ENCODE measurements at regions not wholly inside any gene's neighbourhood (a gene's known extent, or its start where the extent isn't known, plus 50 kb on each side); places are given as distances from the start of the nearest gene placed in this dataset.

DNA sequence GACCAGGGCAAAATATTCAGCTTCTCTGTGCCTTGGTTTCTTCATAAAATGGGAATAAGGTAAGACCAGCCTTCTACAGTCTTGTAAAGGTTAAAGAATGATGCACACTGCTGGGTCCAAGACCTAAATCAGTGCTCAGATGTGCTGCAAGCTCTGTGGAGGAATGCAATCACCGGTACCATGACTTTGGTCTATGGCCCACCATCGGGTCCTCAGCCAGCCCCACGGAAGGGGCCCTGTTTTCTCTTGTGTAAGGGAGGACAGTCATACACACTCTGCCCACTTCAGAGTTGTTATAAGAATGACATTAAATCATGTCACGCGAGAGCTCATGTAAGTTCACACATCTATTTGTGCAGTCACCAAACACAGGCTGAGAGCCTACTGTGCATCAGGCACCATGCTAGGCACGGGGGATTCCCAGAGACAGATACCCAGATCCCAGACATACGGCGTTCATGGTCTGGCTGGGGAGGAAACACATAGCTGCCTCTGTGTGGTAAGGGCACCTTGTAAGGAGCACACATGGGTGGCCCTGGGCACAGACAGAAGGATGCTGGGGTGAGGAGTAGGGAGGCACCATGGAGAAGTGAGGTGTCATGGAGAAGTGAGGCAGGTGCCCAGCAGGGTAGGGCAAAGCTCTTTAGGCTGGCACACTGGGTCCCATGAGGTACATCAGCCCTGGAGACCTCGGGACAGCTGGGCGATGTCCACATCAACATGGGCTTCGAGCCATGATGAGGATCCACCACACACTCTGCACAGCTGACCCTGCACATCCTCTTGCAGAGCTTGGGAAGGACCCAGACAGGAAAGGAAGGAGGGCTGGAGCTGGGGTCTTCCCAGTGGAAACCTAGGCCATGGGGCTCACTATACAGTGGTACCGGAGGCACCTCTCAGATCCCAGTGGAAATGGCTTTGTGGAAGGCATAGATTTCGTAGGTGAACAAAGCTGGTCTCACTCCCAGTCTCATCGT, 190.4 kb upstream of the DIO3 start:
- DNase-seq (ENCODE audit: low read depth in 4 of 4, low spot score in 2 of 4), result no peak

DNA sequence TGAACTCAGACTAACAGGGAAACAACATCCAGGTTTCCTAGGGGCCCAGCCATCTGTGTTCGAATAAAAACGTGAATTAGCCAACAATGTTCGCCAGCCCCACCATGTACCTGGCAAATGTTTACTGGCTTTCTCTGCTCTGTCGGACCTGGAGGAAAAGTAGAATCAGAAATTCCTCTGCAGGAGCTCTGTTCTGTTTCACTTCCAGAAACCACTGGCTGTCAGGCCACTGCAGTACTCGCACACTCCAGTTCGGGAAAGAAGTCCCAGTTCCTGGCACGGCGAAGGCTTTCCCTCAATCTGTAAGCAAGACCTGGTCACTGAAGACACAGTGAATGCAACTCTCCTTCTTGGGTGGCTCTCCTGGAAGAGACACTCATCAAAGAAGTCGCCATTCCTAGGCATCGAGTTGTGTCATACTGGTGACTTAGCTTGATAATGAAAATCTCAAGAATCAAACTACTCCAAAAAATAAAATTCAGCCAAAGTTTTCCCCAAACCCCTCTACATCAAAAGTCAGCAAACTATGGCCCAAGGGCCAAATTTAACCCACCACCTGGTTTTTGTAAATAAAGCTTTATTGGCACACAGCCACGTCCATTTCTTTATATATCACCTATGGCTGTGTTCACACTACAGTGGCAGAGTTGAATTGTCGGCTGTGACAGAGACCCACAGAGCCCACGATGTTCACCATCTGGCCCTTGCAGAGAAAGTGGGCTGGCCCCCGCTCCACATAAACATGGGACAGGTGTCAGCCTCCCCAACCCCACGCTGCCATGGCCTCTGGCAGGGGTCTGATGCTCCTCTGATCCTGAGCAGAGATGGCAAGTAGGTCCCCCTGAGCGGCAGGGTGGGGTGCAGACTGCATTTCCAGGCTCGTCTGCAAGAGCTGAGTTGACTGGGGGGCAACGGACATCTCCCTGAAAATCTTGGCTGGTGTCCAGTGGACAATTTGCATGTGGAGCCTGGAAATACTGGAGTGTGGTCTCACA, 189.2 kb upstream of the DIO3 start:
- no peak for DNase-seq (ENCODE audit: low read depth in 4 of 4, low spot score in 2 of 4)

DNA sequence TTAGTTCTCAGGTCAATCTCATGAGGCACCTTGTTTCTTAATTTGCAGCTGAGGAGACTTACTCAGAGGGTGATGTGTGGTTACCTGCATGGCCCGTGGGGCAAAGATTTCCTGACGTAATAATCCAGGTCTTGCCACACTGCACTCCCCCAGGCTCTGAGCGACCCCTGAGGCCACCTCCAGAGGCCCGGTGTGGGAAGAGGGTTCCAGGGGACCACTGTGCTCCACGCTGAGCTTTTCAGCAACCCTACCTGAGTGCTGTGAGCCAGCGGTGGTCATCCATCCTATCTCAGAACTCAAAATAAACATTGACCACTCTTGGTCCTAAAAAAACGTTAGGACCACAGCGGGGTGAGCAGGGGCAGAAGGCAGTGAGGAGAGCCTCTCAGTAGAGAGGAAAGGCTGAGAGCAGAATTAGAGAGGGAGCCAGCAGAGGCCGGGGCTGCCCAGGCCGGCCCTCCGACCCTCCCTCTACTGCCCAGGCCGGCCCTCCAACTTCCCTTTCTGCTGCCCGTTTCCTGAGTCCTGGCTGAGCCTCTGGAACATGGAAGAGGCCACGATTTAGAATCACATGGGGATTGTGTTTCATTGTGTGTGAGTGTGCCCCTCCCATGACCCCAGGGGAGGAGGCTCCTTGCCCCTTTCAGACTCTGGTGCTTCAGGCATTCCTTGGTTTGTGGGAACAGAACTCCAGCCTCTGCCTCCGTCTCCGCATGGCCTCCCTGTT, 188.2 kb upstream of the DIO3 start:
- no peak for DNase-seq (ENCODE audit: low read depth in 4 of 4, low spot score in 2 of 4)

DNA sequence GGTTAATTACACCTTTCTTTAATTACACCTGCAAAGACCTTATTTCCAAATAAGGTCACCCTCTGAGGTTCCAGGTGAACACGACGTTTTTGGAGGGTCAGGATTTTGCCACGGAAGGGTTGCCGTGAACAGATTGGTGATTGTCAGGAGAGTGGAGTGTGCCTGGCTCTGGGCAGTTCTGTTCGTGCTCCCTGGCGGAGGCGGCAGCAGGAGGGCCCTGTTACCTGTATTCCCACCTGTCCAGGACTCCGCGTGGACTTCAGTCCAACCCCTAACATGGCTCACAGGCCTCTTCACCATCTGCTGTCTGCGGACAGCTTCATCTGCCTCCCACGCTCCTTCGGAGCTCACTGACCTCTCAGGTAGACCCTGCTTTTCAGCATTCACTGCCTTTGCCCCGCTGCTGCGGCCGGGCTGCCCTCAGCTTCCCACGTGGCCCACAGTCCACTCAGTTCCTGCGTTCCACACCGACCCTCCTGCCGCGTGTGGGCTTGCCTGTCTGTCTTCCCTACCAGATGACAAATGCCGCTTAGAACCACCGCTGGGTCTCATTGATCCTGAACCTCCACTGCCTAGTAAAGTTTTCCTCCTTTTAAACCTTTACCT, 187.5 kb upstream of the DIO3 start:
- no peak for DNase-seq (ENCODE audit: low read depth in 4 of 4, low spot score in 2 of 4)

DNA sequence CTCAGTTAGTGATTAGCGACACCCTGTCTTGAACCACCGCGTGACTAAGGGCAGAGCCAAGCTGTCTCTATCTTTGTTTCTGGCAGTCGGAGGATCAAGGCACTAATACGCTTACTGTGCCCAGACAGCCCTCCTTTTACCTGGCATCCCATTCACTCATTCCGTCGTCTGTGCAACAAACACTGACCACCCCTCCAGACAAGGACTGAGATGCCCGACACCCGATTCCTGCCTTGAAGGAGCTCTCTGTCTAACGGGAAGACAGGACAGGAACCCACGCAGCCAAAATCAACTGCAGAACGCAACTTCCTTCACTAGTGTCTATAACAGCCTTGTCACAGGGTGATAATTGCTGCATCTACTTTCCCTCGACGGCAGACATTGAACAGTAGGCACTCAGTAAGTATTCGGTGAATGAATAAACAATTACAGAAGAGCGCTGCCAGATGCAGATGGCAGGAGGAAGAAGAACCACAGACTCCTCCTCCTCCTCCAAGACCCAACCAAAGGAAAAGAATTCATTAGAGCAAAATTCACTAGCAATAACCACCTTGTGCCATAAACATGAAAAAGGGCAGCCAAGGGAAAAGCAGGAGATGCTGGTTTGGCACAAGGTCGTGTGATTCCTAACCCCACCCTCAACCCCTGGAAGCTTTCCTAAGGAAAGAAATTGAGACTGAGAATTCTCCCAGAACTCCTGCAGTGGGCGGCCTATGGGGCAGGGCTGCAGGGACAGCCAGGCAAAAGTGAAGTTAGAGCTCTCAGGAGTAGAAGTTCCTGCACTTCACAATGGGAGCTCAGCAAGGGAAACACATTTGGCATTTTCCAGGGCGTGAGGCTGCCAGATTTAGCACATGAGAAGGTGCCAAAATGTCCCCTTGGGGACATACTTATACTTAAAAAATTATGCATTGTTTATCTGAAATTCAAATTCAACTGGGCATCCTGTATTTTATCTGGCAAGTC, 186.6 kb upstream of the DIO3 start:
- no peak for DNase-seq (ENCODE audit: low read depth in 4 of 4, low spot score in 2 of 4)

DNA sequence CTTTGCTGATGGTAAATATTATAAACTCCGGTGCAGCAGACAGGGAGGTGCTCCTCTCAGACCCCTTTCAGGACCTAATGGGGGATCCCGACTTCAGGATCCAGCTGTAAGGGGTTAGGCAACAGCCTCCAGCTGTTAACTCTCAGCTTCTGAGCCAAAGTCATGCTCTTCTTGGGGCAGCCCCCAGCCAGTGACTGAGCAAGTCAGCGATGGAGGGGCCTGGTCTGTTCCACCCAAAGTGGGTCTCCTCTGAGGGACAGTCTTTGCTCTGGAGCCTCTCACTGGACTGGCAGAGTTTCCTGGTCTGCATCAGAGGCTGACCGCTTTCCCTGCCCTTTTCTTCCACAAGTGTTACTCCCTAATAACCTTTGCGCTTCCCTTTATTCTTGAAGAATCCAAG, 184.2 kb upstream of the DIO3 start:
- no peak for DNase-seq (ENCODE audit: low read depth in 4 of 4, low spot score in 2 of 4)

DNA sequence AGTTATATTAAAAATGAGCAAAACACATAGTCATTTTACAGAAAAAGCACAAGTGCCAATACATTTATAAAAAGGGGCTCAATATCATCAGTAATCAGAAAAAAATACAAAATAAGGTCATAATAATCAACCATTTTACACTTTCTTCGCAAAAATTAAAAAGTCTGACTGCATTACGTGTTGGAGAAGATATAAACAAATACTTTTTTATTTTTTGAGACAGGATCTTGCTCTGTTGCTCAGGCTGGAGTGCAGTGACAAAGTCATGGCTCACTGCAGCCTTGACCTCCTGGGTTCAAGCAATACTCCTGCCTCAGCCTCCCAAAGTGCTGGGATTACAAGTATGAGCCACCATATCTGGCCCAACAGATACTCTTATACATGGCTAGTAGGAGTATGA, 181.5 kb upstream of the DIO3 start:
- no peak for DNase-seq (ENCODE audit: low read depth in 4 of 4, low spot score in 2 of 4)

DNA sequence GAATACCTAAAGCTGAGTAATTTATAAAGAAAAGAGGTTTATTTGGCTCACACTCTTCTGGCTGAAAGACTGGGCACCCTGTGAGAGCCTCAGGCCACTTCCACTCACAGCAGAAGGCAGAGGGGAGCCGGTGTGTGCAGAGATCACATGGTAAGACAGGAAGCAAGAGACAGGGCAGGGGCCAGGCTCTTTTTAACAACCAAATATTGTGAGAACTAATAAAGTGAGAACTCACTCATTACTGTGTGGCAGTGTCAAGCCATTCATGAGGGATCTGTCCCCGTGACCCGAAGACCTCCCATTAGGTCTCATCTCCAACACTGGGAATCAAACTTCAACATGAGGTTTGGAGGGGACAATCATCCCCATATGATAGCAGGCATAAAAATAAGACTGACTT, 180.8 kb upstream of the DIO3 start:
- DNase-seq (ENCODE audit: low read depth in 4 of 4, low spot score in 2 of 4), result no peak

DNA sequence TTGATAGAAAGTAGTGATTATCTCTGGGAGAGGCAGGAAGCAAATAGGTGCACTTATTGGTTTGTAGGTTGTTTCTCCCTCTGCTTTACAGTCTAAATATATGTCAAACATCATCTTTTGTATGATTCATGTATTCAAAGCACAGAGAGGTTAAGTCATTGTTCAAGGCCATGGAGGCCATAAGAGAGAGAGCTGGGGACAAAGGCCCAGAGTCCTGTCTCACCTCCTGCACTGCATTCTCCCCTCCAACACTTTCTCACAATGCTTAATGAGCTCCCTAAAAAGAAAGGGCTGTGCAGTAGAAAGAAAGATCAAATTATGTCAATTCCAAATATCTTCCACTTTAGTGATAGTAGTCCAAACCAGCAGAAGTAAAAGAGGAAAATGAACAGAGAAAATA, 180.4 kb upstream of the DIO3 start:
- no peak for DNase-seq (ENCODE audit: low read depth in 4 of 4, low spot score in 2 of 4)

DNA sequence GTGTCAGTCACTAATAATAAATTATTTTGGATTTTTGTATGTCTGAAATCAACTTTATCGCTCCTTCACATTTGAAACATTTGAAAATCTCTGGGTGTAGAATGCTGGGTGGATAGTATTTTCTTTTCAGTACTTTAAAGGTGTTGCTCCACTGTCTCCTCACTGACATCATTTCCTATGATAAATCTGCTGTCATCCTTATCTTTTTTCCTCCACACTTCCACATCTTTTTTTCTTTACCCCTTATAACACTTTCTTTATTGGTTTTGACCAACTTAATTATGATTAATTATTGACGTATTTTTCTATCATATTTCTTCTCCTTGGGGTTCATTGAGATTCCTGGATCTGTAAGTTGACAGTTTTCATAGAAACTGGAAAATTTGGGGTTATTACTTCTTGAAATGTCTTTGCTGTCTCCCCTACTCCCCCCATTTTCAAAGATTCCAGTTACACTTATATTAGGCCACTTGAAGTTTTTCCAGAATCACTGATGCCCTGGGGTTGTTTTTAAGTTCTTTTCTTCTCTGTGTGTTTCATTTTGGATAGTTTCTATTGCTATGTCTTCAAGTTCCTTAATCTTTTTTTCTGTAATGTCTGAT, 177.5 kb upstream of the DIO3 start:
- DNase-seq (ENCODE audit: low read depth in 4 of 4, low spot score in 2 of 4), result no peak

DNA sequence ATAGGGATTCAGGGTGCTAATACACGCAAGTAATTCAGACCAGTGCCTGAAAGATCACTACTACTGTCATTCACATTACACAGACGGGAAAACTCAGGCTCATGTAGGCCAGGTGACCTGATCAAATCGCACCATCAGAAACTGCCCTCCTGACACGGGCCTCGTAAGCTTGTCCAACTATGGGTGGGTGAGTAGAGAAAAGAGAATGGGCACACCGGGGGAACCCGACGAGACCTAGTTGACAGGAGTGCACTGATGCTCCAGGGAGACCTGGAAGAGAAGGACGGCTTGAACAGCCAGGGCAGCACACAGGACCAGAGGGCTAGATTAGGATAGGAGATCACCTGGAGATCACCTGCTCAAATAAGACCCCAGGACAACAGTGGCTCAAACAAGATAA, 166.9 kb upstream of the DIO3 start:
- no peak for DNase-seq (ENCODE audit: low read depth in 4 of 4, low spot score in 2 of 4)

DNA sequence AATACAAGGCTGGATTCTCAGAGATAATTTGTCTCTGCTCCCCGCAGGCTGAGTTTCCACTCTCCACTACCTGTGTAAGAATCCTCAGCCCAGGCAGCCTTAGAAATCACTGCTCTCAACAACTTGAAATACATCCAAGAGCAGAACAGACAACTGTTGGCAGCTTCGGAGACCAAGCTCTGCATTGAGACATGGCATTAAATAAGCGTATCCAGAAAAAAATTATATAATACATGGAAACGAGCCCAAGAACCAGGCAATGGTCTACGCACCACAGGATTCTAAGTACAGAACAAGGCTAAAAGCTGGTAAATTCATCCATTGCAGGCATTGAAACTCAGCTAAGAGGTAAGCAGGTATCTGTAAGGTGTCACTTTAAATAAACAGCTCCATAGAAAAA, 165.5 kb upstream of the DIO3 start:
- no peak for DNase-seq (ENCODE audit: low read depth in 4 of 4, low spot score in 2 of 4)

DNA sequence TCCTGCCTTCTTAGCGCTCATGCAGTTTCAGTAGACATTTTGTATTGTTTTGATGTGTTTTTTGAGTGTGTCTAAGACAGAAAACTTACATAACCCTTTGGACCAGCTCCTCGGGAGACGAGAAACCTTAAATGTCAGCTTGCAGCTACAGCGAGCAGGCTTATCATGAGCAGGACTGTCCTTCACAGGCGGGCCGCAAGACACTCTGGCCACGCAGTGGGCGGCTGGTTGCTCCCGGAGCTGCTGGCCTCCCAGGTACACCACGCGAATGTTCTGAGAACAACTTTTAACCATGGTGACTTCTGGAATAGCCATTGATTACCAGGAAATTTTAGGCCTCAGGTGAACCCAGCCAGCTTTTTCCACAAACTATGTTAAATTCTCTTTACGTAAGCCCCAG, 164.1 kb upstream of the DIO3 start:
- no peak for DNase-seq (ENCODE audit: low read depth in 4 of 4, low spot score in 2 of 4)

DNA sequence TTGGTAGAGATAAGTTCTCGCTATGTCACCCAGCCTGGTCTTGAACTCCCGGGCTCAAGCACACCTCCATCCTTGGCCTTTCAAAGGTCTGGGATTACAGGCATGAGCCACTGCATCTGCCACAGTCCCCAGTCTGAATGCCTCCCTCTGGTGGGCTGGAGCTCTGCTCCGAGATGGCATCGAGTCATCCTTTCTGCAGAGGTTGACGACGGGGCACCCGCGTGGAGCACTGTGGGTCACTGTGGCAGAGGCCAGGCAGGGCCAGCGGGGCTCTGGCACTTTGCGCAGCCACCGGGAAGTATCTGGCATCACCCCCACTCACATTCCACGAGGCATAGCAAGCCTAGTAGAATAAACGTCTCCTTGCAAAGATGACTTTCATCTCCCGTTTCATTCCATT, 163.3 kb upstream of the DIO3 start:
- no peak for DNase-seq (ENCODE audit: low read depth in 4 of 4, low spot score in 2 of 4)

DNA sequence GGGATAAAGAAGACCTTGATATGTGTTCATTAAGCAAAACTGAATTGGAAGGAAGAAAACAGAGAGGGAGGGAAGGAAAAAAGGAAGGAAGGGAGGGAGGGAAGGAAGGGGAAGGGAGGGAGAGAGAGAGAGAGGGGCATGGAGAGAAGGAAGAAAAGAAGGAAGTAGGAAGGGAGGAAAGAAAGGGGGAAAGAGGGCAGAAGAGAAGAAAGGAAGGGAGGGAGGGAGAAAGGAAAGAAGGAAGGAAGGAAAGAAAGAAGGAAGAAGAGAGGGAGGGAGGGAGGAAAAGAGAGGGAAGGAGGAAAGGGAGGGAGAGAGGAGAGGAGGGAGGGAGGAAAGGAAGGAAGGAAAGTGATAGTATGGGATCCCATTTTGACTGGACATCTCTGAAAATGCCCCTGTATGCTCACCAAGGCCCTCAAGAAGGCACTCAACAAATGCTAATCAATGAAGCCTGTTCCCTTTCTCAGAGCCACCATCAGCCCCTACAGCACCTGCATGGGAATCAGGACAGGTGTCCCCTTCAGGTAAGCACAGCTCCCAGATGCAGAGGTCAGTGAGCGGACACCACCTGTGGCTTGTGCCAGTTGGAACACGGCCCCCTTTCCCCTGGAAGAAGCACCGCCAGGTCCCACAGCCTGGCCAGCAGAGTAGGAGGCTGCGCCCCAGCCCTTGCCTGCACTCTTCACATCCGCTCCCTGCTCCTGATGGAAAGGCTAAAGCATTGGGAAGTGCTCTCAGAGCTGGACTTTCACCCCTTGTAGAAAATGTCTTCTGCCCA, 161.4 kb upstream of the DIO3 start:
- DNase-seq (ENCODE audit: low read depth in 4 of 4, low spot score in 2 of 4), result no peak

DNA sequence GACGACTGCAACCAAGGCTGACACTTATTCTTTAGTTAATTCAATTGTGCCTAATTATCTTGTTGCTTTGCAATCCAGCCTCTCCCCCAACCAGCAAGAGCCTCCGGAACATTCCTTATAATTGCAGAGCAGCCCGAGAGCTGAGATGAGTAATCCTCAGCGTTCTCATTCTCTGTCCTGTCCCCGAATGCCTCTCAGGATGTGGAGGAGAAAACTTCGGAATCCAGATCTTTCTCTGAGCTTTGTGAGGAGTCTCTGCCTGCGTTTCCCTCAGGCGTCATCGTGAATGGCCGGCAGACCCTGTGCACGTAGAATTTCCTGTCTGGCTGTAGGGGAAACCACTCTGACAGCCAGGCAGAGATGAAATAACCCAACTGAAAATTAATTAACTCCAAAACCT, 160.5 kb upstream of the DIO3 start:
- no peak for DNase-seq (ENCODE audit: low read depth in 4 of 4, low spot score in 2 of 4)

DNA sequence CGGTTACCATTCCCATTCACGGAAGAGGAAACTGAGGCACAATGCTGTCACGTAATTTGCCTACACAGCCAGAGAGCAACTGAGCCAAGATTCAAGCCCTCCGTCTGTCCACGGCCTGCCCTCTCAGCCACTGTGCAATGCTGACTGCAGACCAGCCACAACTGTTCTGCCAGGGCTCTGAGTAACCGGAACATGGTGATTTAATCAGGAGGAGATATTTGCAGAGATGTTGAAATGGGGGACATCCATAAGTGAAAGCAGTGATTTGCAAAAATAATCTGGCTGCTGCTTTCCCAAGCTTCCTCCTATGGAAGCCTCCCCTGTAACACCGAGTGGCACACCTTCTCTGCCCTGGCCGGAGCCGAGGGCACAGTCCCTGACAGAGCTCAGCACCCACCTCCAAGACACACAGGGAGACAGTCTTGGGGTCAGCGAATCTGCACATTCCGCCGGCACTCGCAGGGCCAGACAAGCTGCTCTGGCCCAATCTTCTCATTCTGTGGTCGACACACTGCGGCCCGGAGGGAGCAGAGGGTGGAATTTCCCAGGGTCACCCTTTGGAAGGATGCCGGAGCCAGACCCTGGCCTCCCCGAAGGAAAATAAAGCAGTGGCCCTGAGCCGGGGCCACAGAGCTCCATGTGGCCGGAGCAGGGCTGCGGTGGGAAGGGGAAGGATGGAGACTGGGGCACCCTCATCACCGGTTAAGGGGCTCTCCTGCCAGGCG, 158.2 kb upstream of the DIO3 start:
- no peak for DNase-seq (ENCODE audit: low read depth in 4 of 4, low spot score in 2 of 4)

All from left renal cortex interstitium (tissue), 4 donors.